Parathyroid adenoma (tissue), 2 donors: ENCODE measurements at regions not wholly inside any gene's neighbourhood (a gene's known extent, or its start where the extent isn't known, plus 50 kb on each side); places are given as distances from the start of the nearest gene placed in this dataset.

Source experiments
- H2AFZ ChIP-seq: fragments of 300-600 bp; sonication (generic); one replicate; pipeline ENCODE4 v1.7.0; 2017; ENCODE audit warnings: antibody characterized with exemption, mild to moderate bottlenecking
- H3K27ac ChIP-seq: fragments of 300-600 bp; sonication (generic); one replicate; pipeline ENCODE4 v1.7.0; 2017
- H3K27me3 ChIP-seq: fragments of 300-600 bp; sonication (generic); one replicate; pipeline ENCODE4 v1.7.0; 2017; ENCODE audit warnings: low read length; ENCODE audit not compliant: control insufficient read depth, insufficient read depth
- H3K36me3 ChIP-seq: fragments of 300-600 bp; sonication (generic); one replicate; pipeline ENCODE4 v1.7.0; 2017; ENCODE audit warnings: low read length; ENCODE audit not compliant: control insufficient read depth, insufficient read depth
- H3K4me1 ChIP-seq: fragments of 300-600 bp; sonication (generic); one replicate; pipeline ENCODE4 v1.7.0; 2017; ENCODE audit warnings: control low read depth
- H3K4me2 ChIP-seq: fragments of 300-600 bp; sonication (generic); one replicate; pipeline ENCODE4 v1.7.0; 2017; ENCODE audit warnings: low read length
- H3K4me3 ChIP-seq: fragments of 300-600 bp; sonication (generic); one replicate; pipeline ENCODE4 v1.7.0; 2017; ENCODE audit warnings: low read depth, low read length
- H3K79me2 ChIP-seq: fragments of 300-600 bp; sonication (generic); one replicate; pipeline ENCODE4 v1.7.0; 2017; ENCODE audit warnings: control low read depth
- H3K9ac ChIP-seq: fragments of 300-600 bp; sonication (generic); one replicate; pipeline ENCODE4 v1.7.0; 2017; ENCODE audit warnings: mild to moderate bottlenecking
- H3K9me3 ChIP-seq: fragments of 300-600 bp; sonication (generic); one replicate; pipeline ENCODE4 v1.7.0; 2017; ENCODE audit warnings: low read length; ENCODE audit not compliant: control insufficient read depth
- CTCF ChIP-seq: fragments of 300-600 bp; sonication (generic); IDR thresholded peaks from one replicate; pipeline ENCODE4 v1.7.0; 2017; ENCODE audit warnings: antibody characterized with exemption, mild to moderate bottlenecking
- donor health status: primary hyperparathyroidism.

- no peaks in the 10 kb centered on the region for H3K9me3 ChIP-seq
- no peak overlapping the region for H3K4me3 ChIP-seq
- no peak overlapping the region for H2AFZ ChIP-seq
- H3K79me2 ChIP-seq = no peaks in the 10 kb centered on the region
- TF ChIP-seq CTCF = no peak
- H3K4me1 ChIP-seq = no peaks in the 10 kb centered on the region
- no peaks in the 10 kb centered on the region for H3K27me3 ChIP-seq
- no peaks in the 10 kb centered on the region for H3K36me3 ChIP-seq
- H3K9ac ChIP-seq = no peak overlapping the region
- no peak overlapping the region for H3K4me2 ChIP-seq
- no peak overlapping the region for H3K27ac ChIP-seq
Measured at GRCh38 chr13:22285867-22286266, 615.0 kb downstream of the FGF9 start.

GRCh38 chr13:22286338-22286737, 615.5 kb downstream of the FGF9 start:
- Histone ChIP-seq H3K4me3 (no peak overlapping the region), H3K4me2 (no peak overlapping the region), H3K9me3 (no peaks in the 10 kb centered on the region), H3K27me3 (no peaks in the 10 kb centered on the region), H3K4me1 (no peaks in the 10 kb centered on the region), H2AFZ (no peak overlapping the region), H3K79me2 (no peaks in the 10 kb centered on the region), H3K9ac (no peak overlapping the region), H3K36me3 (no peaks in the 10 kb centered on the region), H3K27ac (no peak overlapping the region)
- no peak for TF ChIP-seq CTCF

- H3K4me2 ChIP-seq = no peak overlapping the region
- H3K36me3 ChIP-seq = no peaks in the 10 kb centered on the region
- no peak overlapping the region for H3K4me3 ChIP-seq
- no peak overlapping the region for H3K27ac ChIP-seq
- no peak overlapping the region for H2AFZ ChIP-seq
- no peaks in the 10 kb centered on the region for H3K9me3 ChIP-seq
- TF ChIP-seq CTCF = no peak
- no peaks in the 10 kb centered on the region for H3K4me1 ChIP-seq
- H3K79me2 ChIP-seq = no peaks in the 10 kb centered on the region
- no peaks in the 10 kb centered on the region for H3K27me3 ChIP-seq
- no peak overlapping the region for H3K9ac ChIP-seq
Measured at GRCh38 chr13:22287343-22287920, 616.6 kb downstream of the FGF9 start.

GRCh38 chr13:22288496-22288895, 617.6 kb downstream of the FGF9 start:
- no peak overlapping the region for H3K27ac ChIP-seq
- no peak overlapping the region for H2AFZ ChIP-seq
- no peak overlapping the region for H3K4me3 ChIP-seq
- H3K4me1 ChIP-seq = no peaks in the 10 kb centered on the region
- H3K36me3 ChIP-seq = no peaks in the 10 kb centered on the region
- no peaks in the 10 kb centered on the region for H3K79me2 ChIP-seq
- TF ChIP-seq CTCF = no peak
- no peaks in the 10 kb centered on the region for H3K27me3 ChIP-seq
- H3K9ac ChIP-seq = no peak overlapping the region
- no peaks in the 10 kb centered on the region for H3K9me3 ChIP-seq
- H3K4me2 ChIP-seq = no peak overlapping the region

- Histone ChIP-seq H3K27me3 (no peaks in the 10 kb centered on the region), H3K79me2 (no peaks in the 10 kb centered on the region), H3K4me2 (no peak overlapping the region), H3K4me1 (no peaks in the 10 kb centered on the region), H3K36me3 (no peaks in the 10 kb centered on the region), H3K9me3 (no peaks in the 10 kb centered on the region), H2AFZ (no peak overlapping the region), H3K27ac (no peak overlapping the region), H3K9ac (no peak overlapping the region), H3K4me3 (no peak overlapping the region)
- TF ChIP-seq CTCF = no peak
Measured at GRCh38 chr13:22289711-22290110, 618.8 kb downstream of the FGF9 start.
